ENCODE measurements at regions not wholly inside any gene's neighbourhood (a gene's known extent, or its start where the extent isn't known, plus 50 kb on each side); places are given as distances from the start of the nearest gene placed in this dataset.
"Not testable (repeated sequence)": the region's sequence is repeated elsewhere in the genome, so short reads cannot be mapped to it uniquely, and the experiment has no call there.

DNA sequence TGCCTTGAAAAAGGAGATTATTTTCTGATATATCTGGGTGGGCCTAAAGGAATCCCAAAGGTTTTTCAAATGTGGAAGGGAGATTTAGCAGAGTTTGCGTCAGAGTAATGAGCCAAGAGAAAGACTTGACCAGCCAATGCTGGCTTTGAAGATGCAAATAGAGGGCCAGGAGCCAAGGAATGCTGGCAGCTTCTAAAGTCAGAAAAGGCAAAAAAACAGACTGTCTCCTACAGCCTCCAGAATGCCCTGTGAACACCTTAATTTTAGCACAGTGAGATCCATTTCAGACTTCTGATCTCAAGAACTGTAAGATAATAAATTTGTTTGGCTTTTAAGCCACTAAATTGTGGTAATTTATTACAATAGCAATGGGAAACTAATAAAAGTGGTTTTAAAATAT is 122.6 kb upstream of the FREM1 start:
- no peak for DNase-seq (ENCODE audit: low spot score)

DNA sequence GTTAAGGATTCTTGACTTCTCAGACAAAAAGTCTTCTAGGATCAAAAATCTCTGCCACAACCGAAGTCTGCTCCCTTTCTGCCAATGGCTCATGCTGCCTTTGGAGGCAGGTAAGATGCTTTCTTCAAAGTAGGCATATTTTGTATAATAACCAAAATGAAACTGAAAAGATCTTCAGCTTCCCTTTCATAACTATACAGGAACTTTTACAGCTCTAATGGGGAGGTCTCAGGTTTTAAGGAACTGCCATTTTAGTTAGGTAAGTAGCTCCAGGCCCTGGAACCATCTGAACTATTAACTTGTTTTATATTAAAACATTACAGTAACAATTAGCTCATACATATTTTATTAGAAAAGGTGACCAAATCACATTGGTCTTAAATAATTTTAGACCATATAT is 110.9 kb upstream of the FREM1 start:
- no peak for DNase-seq (ENCODE audit: low spot score)

DNA sequence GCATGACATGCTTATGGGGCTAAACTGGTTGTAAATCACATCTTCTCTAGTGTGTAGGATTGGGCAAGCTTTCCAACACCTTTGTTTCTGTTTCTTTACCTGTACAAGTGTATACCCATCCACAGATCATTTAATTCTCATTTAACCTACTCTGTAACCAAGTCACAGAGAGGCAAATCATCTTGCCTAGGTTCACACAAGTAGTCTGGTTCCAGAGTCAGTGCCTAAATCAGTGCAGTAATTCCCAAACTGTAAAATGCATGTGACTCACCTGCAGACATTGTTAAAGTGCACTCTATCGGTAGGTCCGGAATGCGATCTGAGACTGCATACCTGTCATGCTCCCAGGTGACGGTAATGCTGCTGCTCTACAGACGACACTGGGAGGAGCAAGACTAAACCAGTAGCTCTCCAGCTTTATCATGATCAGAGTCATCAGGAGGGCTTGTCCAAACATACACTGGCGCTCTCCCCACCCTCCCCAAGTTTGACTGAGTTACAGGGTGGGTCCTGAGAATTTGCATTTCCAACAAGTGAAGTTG is 107.9 kb upstream of the FREM1 start:
- DNase-seq (ENCODE audit: low spot score), result no peak

DNA sequence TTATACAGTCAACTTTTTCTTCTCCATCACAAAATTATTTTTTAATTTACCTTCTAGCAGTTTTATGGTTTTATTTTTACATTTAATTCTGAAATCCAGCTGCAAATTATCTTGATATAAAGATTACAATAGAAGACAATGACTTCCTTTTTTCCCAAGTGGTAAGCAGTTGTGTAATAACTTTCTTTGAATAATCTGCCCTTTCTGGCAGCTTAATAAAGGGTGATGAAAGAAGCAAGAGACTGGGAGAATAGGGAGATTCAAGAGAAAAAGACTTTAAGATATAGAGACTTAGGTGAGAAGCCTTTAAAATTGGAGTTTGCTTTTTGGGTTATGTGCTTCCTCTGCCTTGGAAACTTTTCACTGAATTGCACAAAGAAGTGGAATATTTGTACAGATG is 100.4 kb upstream of the FREM1 start:
- no peak for DNase-seq (ENCODE audit: low spot score)

DNA sequence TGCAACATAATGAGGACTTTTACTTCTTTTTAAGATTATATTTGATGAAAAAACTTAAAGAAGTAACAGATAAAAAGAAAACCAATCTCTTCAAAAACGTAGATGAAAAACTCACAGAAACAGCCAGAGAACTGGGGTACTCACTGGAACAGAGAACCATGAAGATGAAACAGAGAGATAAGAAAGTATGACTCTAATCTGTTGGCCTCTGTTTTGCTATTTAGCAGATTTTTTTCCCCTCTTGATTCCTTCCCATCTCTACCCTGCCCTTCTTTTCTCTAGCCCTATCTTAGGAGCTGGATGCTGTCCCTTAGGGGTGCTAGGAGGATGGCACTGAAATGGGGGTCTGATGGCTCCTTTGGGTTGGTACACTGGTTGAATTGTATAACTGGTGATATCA is 97.5 kb upstream of the FREM1 start:
- DNase-seq (ENCODE audit: low spot score), result no peak

DNA sequence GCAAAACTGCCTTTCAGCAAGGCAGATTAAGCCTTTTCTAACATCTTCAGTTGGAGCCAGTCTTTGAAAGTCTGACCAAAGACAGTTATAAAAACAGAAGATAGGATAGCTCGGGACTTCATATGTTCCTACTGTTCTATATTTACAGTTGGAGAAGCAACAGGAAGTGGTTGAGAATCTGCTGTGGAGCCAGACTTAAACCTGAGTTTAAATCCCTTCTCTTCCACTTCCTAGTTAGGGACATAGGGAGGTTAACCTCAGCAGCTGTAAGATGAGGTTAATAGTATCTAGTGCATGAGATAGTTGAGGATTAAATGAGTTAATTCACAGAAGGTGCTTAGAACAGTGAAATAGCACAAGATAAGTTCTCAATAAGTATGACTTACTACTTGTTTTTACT is 84.5 kb upstream of the FREM1 start:
- no peak for DNase-seq (ENCODE audit: low spot score)

DNA sequence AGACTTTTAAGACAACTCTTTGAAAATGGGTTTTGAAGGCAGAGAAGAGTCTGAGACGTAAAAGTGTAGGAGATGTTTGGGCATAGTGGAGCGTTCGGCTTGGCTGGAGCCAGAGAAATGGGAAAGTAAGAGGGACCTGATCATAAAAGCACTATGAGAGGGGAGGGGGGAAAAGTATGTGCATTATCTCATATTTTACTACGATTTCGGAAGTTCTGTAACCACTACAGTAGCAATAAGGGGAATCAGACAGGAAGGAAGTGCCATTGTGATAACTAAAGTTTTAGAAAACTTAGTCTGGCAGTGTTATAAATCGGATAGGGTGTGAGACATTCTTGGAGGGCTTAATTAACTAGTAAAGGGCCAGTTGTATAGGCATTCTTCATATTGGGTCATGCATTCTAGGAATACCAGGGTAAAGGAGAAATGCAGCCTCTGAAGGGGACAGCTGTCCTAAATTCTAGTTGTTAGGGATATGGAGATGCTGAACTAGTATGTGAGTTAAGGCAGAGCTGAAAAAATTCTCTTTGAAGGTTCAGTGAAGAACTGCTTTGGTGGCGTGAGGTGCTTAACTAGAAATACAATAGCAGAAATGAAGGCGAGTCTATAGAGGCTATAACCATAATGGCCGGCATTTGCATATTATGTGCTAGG is 83.8 kb upstream of the FREM1 start:
- DNase-seq (ENCODE audit: low spot score), result no peak

DNA sequence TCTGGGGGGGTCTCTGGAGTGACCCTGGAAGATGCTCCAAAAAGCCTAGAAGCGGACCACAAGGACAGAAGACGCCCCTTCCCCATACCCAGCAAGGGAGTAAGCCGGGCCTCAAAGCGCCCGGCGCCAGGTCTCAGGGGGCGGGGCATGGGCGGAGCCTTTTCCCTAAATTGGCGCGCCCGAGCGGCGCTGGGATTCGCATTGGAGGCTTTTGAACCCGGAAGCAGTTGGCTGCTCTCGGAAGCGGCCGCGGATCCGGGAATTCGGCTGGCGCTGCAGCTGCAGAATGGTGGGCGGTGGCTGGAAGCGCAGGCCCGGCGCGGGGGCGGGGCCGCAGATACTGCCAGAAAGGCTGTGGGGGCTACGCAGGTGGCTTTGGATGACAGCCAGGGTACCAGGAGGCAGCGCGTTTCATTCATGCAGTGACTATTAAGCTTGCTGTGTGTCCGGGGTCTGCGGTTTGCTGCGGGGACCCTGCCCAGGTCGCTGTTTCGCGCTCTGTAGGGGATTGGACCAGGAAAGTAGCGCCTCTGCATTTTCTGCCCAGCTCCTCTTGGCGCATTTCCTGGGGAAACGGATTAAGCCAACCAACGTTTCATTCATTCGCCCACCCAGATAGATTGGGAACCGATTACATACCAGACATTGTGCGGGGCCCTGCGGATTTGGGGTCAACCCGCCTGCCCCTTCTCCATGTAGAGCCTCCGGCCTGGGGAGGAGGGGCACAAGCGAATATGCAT is 83.0 kb upstream of the FREM1 start:
- no peak for DNase-seq (ENCODE audit: low spot score)

DNA sequence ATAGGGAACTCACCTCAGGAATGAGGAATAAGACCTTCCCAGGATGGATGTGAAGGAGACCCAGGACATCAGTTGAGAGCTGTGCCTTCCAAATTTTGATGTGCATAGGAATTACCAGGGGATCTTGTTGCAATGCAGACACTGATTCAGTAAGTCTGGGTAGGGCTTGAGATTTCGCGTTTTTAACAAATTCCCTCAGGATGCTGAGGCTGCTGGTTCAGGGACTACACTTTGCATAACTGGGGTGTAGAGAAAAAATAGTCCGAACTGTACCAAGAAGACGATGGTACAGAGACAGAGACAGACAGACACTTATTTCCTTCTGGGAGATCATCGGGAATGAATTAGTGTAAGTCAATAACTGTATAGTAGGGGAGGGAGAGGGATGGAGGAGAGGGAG is 82.3 kb upstream of the FREM1 start:
- no peak for DNase-seq (ENCODE audit: low spot score)

DNA sequence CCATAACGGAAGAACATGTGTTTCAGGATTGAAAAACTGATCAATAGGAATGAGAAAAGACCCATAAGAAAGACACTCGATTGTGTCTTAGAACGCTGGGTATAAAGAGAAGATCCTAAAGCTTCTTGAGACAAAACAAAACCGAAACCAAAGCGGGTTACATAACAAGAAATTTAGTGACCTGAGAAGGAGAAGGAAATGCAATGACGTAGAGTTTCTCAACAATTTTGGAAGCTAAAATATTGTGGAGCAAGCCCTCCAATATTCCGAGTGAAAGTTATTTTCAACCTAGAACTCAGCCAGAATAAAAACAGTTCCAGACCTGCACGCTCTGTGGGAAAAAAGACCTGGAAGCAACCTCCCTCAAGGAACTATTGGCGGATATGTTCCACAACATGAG is 81.9 kb upstream of the FREM1 start:
- peak; percentile 9 for DNase-seq (ENCODE audit: low spot score)

DNA sequence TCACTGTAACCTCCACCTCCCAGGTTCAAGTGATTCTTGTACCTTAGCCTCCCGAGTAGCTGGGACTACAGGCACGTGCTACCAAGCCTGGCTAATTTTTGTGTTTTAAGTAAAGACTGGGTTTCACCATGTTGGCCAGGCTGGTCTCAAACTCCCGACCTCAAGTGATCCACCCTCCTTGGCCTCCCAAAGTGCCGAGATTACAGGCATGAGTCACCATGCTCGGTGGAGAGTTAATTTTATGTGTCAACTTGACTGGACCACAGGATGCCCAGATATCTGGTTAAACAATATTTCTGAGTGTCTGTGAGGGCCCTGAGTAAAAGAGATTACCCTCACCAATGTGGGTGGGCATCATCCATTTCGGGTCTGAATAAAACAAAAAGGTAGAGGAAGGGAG is 80.4 kb upstream of the FREM1 start:
- DNase-seq (ENCODE audit: low spot score), result not testable (repeated sequence)

DNA sequence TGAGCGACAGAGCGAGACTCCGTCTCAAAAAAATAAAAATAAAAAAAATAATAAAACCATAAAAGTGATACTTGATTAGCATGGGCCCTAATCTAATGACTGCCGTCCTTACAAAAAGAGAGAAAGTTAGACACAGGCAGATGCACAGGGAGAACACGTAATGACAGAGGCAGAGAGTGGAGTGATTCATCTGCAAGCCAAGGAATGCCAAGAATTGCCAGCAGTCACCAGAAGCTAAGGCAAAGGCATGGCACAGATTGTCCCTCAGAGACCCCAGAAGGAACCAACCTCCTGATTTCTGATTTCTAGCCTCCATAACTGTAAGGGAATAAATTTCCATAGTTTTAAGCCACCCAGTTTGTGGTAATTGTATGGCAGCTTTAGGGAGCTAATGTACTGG is 79.6 kb upstream of the FREM1 start:
- DNase-seq (ENCODE audit: low spot score), result no peak

DNA sequence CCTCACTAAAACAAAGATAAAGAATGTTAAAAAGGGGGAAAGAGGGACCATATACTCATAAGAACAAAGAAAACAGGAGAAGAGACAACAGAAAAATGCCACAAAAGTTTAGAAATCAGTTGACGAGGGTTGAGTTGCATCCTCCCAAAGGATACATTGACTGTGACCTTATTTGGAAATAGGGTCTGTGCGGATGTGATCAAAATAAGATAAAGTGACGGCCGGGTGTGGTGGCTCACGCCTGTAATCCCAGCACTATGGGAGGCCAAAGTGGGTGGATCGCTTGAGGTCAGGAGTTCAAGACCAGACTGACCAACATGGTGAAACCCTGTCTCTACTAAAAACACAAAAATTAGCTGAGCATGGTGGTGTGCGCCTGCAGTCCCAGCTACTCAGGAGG is 79.1 kb upstream of the FREM1 start:
- not testable (repeated sequence) for DNase-seq (ENCODE audit: low spot score)

DNA sequence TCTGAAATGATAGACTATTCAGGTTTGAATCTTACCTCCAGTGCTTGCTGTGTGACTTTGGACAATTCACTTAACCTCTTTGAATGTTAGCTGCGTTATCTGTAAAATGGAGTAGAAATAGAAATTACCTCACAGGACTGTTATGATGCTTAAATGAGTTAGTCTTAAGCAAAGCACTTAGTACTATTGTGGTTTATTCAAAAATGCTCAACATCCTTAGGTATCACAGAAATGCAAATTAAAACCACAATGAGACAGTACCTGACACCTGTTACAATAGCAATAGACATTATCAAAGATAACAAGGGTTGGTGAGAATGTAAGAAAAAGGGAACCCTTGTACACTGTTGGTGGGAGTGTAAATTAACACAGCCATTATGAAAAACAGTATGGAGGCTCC is 77.6 kb upstream of the FREM1 start:
- no peak for DNase-seq (ENCODE audit: low spot score)

DNA sequence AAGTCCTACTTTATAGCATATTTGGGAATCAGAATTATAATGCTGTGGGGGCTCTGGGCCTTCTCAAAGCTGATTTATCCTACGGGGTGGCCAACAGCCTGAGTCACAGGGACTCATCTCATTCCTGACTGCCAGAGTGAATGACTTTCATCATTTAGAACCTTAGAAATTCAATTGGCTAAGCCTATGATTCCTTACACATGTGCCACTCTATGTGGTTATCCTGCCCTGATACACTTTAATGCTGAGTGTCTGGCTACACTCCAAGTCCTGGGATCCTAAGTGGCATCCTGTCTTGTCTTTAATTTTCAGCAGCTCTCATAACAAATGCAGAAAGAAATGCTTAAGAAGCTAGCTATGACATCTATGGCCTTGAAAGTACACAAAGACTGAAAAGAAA is 75.2 kb upstream of the FREM1 start:
- DNase-seq (ENCODE audit: low spot score), result no peak

DNA sequence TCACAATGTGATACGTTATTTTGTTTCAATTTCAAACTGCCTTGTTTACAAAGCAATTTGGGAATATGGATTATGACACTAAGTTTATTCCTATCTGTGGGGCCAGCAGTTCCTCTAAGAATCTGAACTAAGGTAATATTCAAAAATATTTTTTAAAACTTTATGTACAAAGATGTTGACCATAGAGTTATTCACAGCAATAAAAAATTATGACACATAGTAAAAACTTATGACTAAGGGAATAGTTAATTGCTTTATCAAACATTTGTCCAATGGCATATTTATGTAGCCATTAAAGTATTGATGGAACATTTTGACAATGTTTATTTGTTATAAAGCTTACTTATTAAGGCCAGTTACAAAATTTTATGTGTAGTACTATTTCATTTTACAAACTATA is 73.4 kb upstream of the FREM1 start:
- no peak for DNase-seq (ENCODE audit: low spot score)

DNA sequence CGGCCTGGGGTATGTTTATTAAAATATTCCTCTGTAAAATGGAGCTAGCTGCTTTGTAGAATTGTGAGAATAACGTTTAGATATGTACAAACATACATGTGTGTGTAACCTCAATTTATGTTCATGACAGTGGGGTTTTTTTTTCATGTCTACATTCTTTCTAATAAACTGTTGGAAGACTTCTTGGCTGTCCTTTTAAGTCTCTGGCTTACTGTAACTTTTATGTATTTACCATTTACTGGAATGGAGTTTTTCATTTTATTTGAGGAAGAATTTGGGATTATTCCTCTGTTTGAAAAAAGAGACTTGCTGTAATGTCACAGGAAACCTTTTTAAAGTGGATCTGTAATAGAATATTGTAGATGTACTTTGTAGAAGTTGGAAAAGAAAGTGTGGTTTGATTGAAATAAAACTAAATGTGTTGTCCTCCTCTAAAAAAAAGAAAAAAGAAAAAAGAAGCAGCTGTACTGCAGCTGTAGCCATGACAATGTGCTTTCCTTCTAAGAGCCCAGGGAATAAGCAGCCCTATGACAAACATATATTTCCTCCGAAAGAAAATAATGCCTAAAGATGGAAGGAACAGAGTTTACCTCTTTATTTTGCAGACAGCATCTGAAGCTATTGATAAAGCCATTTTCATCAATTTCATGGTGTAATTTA is 71.2 kb upstream of the FREM1 start:
- DNase-seq (ENCODE audit: low spot score), result no peak

DNA sequence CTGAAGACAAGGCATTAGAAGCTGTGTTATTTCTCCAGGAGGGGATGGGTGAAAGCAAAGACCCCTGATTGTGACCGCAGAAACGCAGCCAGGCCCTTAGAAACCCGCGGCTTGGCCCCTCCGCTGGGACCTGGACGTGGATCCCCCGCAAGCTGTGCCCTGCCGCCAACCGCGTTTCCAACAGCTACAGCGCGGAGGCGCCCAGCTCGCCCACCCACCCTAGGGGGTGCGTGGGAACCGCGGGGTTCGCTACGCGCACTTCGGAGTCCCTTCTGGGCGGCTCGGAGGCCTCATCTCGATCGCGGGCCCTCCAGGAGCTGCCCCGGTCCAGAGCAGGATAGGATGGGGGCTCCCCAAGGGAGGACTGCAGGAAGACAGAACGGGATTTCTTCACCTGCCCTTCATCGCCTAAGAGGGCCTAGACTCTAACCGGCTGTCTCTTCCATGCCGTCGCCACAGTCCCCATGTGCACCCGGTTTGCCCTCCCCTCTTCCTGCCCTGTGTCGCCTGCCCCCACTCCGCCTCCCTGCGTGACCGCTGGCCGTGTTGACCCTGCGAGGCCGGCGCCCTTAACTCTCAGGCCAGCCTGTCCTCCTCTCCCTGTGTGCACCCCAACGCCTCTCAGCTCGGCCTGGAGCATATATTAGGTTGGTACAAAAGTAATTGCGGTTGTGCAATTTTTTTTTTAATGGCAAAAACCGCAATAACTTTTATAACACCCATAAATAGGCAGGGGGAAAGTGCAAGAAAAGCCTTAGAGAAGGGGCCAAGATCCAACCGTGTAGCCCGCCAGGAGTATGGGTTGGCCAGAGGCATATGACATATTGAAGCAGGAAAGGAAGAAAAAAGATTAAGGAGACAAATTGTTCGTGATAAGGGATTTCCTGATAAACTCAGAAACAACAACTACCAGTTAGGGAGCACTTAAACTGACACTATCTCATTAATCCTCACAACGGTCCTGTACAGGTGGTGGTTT is 68.1 kb upstream of the FREM1 start:
- DNase-seq (ENCODE audit: low spot score), result no peak

DNA sequence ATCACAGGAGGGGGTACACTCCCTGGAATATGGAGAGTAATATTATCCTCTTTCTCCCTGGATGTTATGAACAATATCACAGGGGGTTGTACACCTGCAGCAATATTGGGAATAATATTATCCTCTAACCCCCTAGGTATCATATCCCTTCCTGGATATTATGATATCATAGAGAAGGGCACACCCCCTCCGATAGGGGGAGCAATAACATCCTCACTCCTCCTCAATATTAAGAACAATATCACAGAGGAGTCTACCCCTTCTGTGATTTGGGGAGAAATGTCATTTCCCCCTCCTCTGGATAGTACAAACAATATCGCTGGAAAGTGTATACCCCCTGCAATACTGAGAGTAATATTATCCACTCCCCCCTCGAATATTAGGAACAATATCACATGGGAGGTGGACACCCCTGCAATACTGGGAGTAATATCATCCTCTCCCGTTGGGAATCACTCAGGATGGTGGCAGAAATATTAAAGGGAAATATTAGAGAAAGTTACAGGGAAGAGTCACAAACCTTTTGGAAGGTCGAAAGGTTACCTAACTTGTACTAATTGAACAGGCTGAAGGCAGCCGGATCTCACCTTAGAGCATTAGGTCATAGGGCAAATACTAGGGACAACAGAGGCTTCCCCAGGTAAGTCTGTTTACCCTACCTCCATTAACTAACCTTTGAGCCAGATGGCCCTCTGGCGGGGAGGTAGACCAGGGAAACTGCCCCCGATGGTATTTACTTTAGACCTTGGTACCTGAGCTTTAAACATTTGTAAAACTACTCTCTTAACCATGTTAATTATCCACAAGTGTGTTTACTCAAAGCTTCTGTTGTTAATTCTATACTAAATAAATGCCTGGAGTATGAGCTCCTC is 57.5 kb upstream of the FREM1 start:
- peak; percentile 18 for DNase-seq (ENCODE audit: low spot score)

DNA sequence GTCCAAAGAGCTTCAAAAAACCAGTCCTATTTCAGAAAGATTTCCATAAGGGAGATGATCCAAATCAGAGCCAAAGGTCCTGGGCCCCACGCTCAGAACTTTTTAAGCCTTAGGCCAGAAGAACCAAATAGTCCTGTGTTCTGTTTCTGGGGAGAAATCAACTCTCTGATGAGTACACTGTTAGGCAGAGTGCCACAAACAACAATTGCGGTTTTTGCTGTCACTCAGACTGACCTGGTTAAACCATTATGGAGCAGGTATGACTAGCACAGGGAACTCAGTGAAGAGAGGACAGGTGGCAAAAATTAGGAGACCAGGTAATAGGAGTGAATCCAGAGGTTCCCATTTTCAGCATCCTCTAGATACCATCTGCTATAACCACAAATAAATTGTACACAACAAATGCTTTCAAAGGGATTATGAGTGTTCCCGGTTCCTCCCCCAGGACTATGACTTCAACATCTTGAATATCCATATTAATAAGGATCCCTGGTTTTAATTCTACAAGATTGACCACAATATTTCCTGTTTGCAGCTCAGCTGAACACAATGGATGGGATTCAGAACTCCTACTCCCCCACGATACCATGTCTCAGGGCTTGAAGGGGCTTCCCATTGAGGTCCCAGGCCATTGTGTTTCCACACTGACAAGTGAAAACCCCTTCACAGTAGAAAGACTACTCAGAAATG is 52.1 kb upstream of the FREM1 start:
- no peak for DNase-seq (ENCODE audit: low spot score)

Measured in NAMALWA (cell line).